ENCODE measurements at regions not wholly inside any gene's neighbourhood (a gene's known extent, or its start where the extent isn't known, plus 50 kb on each side); places are given as distances from the start of the nearest gene placed in this dataset.

- no peak overlapping the region for H2BK15ac ChIP-seq (ENCODE audit: low read length)
- H3K36me3 ChIP-seq (replicated peaks in 1 of 2; ENCODE audit: control insufficient read depth in 2 of 2, insufficient read depth in 2 of 2, low read length in 2 of 2), result no peaks in the 10 kb centered on the region
- H3K27ac ChIP-seq (replicated peaks; ENCODE audit: low read length), result no peak overlapping the region
- no peaks in the 10 kb centered on the region for H3K27me3 ChIP-seq (ENCODE audit: control insufficient read depth in 3 of 3, insufficient read depth in 3 of 3, low read depth in 1 of 3, low read length in 3 of 3)
- peaks cover 0 to 4% of the 10 kb centered on the region in 2 donors for H3K4me1 ChIP-seq (ENCODE audit: control insufficient read depth in 2 of 2, insufficient read depth in 1 of 2, low read depth in 1 of 2, low read length in 2 of 2)
- no peak overlapping the region for H4K91ac ChIP-seq (ENCODE audit: low read depth, low read length, poor library complexity)
- no peak overlapping the region for H2AFZ ChIP-seq (ENCODE audit: low read length)
- DNase-seq (ENCODE audit: low spot score), result no peak
- no peak overlapping the region for H2AK5ac ChIP-seq (ENCODE audit: low read depth, low read length)
- no peak overlapping the region for H3K23ac ChIP-seq (ENCODE audit: low read depth, low read length, poor library complexity)
- H3K14ac ChIP-seq (ENCODE audit: low read length), result no peak overlapping the region
- no peak overlapping the region for H2BK5ac ChIP-seq (ENCODE audit: low read length)
- H3K4me2 ChIP-seq (ENCODE audit: insufficient read depth, low read length, poor library complexity, severe bottlenecking), result no peak overlapping the region
- no peak overlapping the region for H3K9ac ChIP-seq (ENCODE audit: low read depth, low read length, poor library complexity)
- H2BK12ac ChIP-seq (ENCODE audit: low read length), result no peak overlapping the region
- H4K8ac ChIP-seq (ENCODE audit: low read depth, low read length), result no peak overlapping the region
- no peak overlapping the region for H3K18ac ChIP-seq (ENCODE audit: low read length)
- H3K4ac ChIP-seq (ENCODE audit: low read length), result no peak overlapping the region
- H3K4me3 ChIP-seq (ENCODE audit: low read length in 2 of 2), result no peak overlapping the region
- no CpG with 5 or more reads among the region's 6 CpGs for WGBS, 2 donors (ENCODE audit: extremely low coverage in 2 of 2, insufficient read length in 2 of 2, insufficient replicate concordance in 1 of 2)
- H3K79me1 ChIP-seq (ENCODE audit: low read depth, low read length), result no peaks in the 10 kb centered on the region
- H2BK120ac ChIP-seq (ENCODE audit: low read depth, low read length), result no peak overlapping the region
- H3K9me3 ChIP-seq (replicated peaks in 1 of 2; ENCODE audit: control insufficient read depth in 2 of 2, insufficient read depth in 1 of 2, low read depth in 1 of 2, low read length in 2 of 2), result no peaks in the 10 kb centered on the region
Measured at GRCh38 chr9:79896390-79896980, 324.7 kb downstream of the TLE4 start.

GRCh38 chr9:79895232-79895631, 323.5 kb downstream of the TLE4 start:
- WGBS, 2 donors (ENCODE audit: extremely low coverage in 2 of 2, insufficient read length in 2 of 2, insufficient replicate concordance in 1 of 2), result no CpG with 5 or more reads among the region's 6 CpGs
- no peak overlapping the region for H4K91ac ChIP-seq (ENCODE audit: low read depth, low read length, poor library complexity)
- no peak overlapping the region for H2BK5ac ChIP-seq (ENCODE audit: low read length)

GRCh38 chr9:79889369-79889768, 317.6 kb downstream of the TLE4 start:
- Histone ChIP-seq H3K9ac (ENCODE audit: low read depth, low read length, poor library complexity) (no peak overlapping the region), H3K9me3 (replicated peaks in 1 of 2; ENCODE audit: control insufficient read depth in 2 of 2, insufficient read depth in 1 of 2, low read depth in 1 of 2, low read length in 2 of 2) (no peaks in the 10 kb centered on the region), H4K91ac (ENCODE audit: low read depth, low read length, poor library complexity) (no peak overlapping the region), H2AK5ac (ENCODE audit: low read depth, low read length) (no peak overlapping the region), H4K8ac (ENCODE audit: low read depth, low read length) (no peak overlapping the region), H2BK5ac (ENCODE audit: low read length) (no peak overlapping the region), H3K23ac (ENCODE audit: low read depth, low read length, poor library complexity) (no peak overlapping the region), H3K4me3 (ENCODE audit: low read length in 2 of 2) (no peak overlapping the region), H3K14ac (ENCODE audit: low read length) (no peak overlapping the region), H3K36me3 (replicated peaks in 1 of 2; ENCODE audit: control insufficient read depth in 2 of 2, insufficient read depth in 2 of 2, low read length in 2 of 2) (no peaks in the 10 kb centered on the region), H3K4me1 (ENCODE audit: control insufficient read depth in 2 of 2, insufficient read depth in 1 of 2, low read depth in 1 of 2, low read length in 2 of 2) (peaks cover 0 to 2% of the 10 kb centered on the region in 2 donors), H2BK12ac (ENCODE audit: low read length) (no peak overlapping the region), H3K4ac (ENCODE audit: low read length) (no peak overlapping the region), H2BK120ac (ENCODE audit: low read depth, low read length) (no peak overlapping the region), H2BK15ac (ENCODE audit: low read length) (no peak overlapping the region), H2AFZ (ENCODE audit: low read length) (no peak overlapping the region), H3K4me2 (ENCODE audit: insufficient read depth, low read length, poor library complexity, severe bottlenecking) (no peak overlapping the region), H3K79me1 (ENCODE audit: low read depth, low read length) (no peaks in the 10 kb centered on the region), H3K27ac (replicated peaks; ENCODE audit: low read length) (no peak overlapping the region), H3K18ac (ENCODE audit: low read length) (no peak overlapping the region), H3K27me3 (ENCODE audit: control insufficient read depth in 3 of 3, insufficient read depth in 3 of 3, low read depth in 1 of 3, low read length in 3 of 3) (no peaks in the 10 kb centered on the region)
- no peak for DNase-seq (ENCODE audit: low spot score)

More at GRCh38 chr9:79895232-79895631, 323.5 kb downstream of the TLE4 start:
- Histone ChIP-seq H3K14ac (ENCODE audit: low read length) (no peak overlapping the region), H3K4ac (ENCODE audit: low read length) (no peak overlapping the region), H3K23ac (ENCODE audit: low read depth, low read length, poor library complexity) (no peak overlapping the region), H3K9me3 (replicated peaks in 1 of 2; ENCODE audit: control insufficient read depth in 2 of 2, insufficient read depth in 1 of 2, low read depth in 1 of 2, low read length in 2 of 2) (no peaks in the 10 kb centered on the region), H3K18ac (ENCODE audit: low read length) (no peak overlapping the region), H2BK120ac (ENCODE audit: low read depth, low read length) (no peak overlapping the region), H3K27me3 (ENCODE audit: control insufficient read depth in 3 of 3, insufficient read depth in 3 of 3, low read depth in 1 of 3, low read length in 3 of 3) (no peaks in the 10 kb centered on the region), H3K27ac (replicated peaks; ENCODE audit: low read length) (no peak overlapping the region), H3K4me3 (ENCODE audit: low read length in 2 of 2) (no peak overlapping the region), H2BK15ac (ENCODE audit: low read length) (no peak overlapping the region), H2AFZ (ENCODE audit: low read length) (no peak overlapping the region), H2AK5ac (ENCODE audit: low read depth, low read length) (no peak overlapping the region), H3K36me3 (replicated peaks in 1 of 2; ENCODE audit: control insufficient read depth in 2 of 2, insufficient read depth in 2 of 2, low read length in 2 of 2) (no peaks in the 10 kb centered on the region), H3K9ac (ENCODE audit: low read depth, low read length, poor library complexity) (no peak overlapping the region), H4K8ac (ENCODE audit: low read depth, low read length) (no peak overlapping the region), H3K4me1 (ENCODE audit: control insufficient read depth in 2 of 2, insufficient read depth in 1 of 2, low read depth in 1 of 2, low read length in 2 of 2) (peaks cover 0 to 4% of the 10 kb centered on the region in 2 donors), H3K79me1 (ENCODE audit: low read depth, low read length) (no peaks in the 10 kb centered on the region), H3K4me2 (ENCODE audit: insufficient read depth, low read length, poor library complexity, severe bottlenecking) (no peak overlapping the region), H2BK12ac (ENCODE audit: low read length) (no peak overlapping the region)
- DNase-seq (ENCODE audit: low spot score), result no peak

GRCh38 chr9:79885093-79885857, 313.5 kb downstream of the TLE4 start:
- Histone ChIP-seq H2AK5ac (ENCODE audit: low read depth, low read length) (no peak overlapping the region), H2BK15ac (ENCODE audit: low read length) (no peak overlapping the region), H3K14ac (ENCODE audit: low read length) (no peak overlapping the region)

More at GRCh38 chr9:79885093-79885857, 313.5 kb downstream of the TLE4 start:
- H2AFZ ChIP-seq (ENCODE audit: low read length), result no peak overlapping the region
- H2BK12ac ChIP-seq (ENCODE audit: low read length), result no peak overlapping the region
- WGBS, 2 donors (ENCODE audit: extremely low coverage in 2 of 2, insufficient read length in 2 of 2, insufficient replicate concordance in 1 of 2), result no CpG with 5 or more reads among the region's 6 CpGs
- H2BK120ac ChIP-seq (ENCODE audit: low read depth, low read length), result no peak overlapping the region
- H3K9ac ChIP-seq (ENCODE audit: low read depth, low read length, poor library complexity), result no peak overlapping the region
- no peak overlapping the region for H3K4ac ChIP-seq (ENCODE audit: low read length)
- no peaks in the 10 kb centered on the region for H3K27me3 ChIP-seq (ENCODE audit: control insufficient read depth in 3 of 3, insufficient read depth in 3 of 3, low read depth in 1 of 3, low read length in 3 of 3)
- no peak overlapping the region for H2BK5ac ChIP-seq (ENCODE audit: low read length)
- no peak overlapping the region for H3K4me2 ChIP-seq (ENCODE audit: insufficient read depth, low read length, poor library complexity, severe bottlenecking)
- H3K4me3 ChIP-seq (ENCODE audit: low read length in 2 of 2), result no peak overlapping the region
- H3K18ac ChIP-seq (ENCODE audit: low read length), result no peak overlapping the region
- H3K23ac ChIP-seq (ENCODE audit: low read depth, low read length, poor library complexity), result no peak overlapping the region
- no peaks in the 10 kb centered on the region for H3K9me3 ChIP-seq (replicated peaks in 1 of 2; ENCODE audit: control insufficient read depth in 2 of 2, insufficient read depth in 1 of 2, low read depth in 1 of 2, low read length in 2 of 2)
- DNase-seq (ENCODE audit: low spot score), result no peak
- H3K27ac ChIP-seq (replicated peaks; ENCODE audit: low read length), result no peak overlapping the region
- no peak overlapping the region for H4K8ac ChIP-seq (ENCODE audit: low read depth, low read length)
- H4K91ac ChIP-seq (ENCODE audit: low read depth, low read length, poor library complexity), result no peak overlapping the region
- peaks cover 0 to 3% of the 10 kb centered on the region in 2 donors for H3K4me1 ChIP-seq (ENCODE audit: control insufficient read depth in 2 of 2, insufficient read depth in 1 of 2, low read depth in 1 of 2, low read length in 2 of 2)
- no peaks in the 10 kb centered on the region for H3K79me1 ChIP-seq (ENCODE audit: low read depth, low read length)
- H3K36me3 ChIP-seq (replicated peaks in 1 of 2; ENCODE audit: control insufficient read depth in 2 of 2, insufficient read depth in 2 of 2, low read length in 2 of 2), result no peaks in the 10 kb centered on the region
